ENCODE measurements at regions not wholly inside any gene's neighbourhood (a gene's known extent, or its start where the extent isn't known, plus 50 kb on each side); places are given as distances from the start of the nearest gene placed in this dataset.

- TF ChIP-seq CTCF (IDR thresholded peaks at IDR 0.05; ENCODE audit: low read length, missing control alignments), result no peak
- H3K4me3 ChIP-seq (replicated peaks; ENCODE audit: low read depth, low read length), result no peak overlapping the region
- DNase-seq (ENCODE audit: low read depth), result no peak
These were observed 156.0 kb upstream of the TWIST2 start for GRCh38 chr2:238691596-238692491.

GRCh38 chr2:238692562-238692961 is 155.3 kb upstream of the TWIST2 start:
- H3K4me3 ChIP-seq (replicated peaks; ENCODE audit: low read depth, low read length), result no peak overlapping the region
- no peak for DNase-seq (ENCODE audit: low read depth)
- TF ChIP-seq CTCF (IDR thresholded peaks at IDR 0.05; ENCODE audit: low read length, missing control alignments), result no peak

GRCh38 chr2:238693337-238694093 is 154.4 kb upstream of the TWIST2 start:
- no peak for DNase-seq (ENCODE audit: low read depth)
- no peak overlapping the region for H3K4me3 ChIP-seq (replicated peaks; ENCODE audit: low read depth, low read length)
- no peak for TF ChIP-seq CTCF (IDR thresholded peaks at IDR 0.05; ENCODE audit: low read length, missing control alignments)

- DNase-seq (ENCODE audit: low read depth), result no peak
- TF ChIP-seq CTCF (IDR thresholded peaks at IDR 0.05; ENCODE audit: low read length, missing control alignments), result no peak
These were observed 153.6 kb upstream of the TWIST2 start for GRCh38 chr2:238694136-238694755.

GRCh38 chr2:238694922-238695321 is 153.0 kb upstream of the TWIST2 start:
- no peak for TF ChIP-seq CTCF (IDR thresholded peaks at IDR 0.05; ENCODE audit: low read length, missing control alignments)
- H3K4me3 ChIP-seq (replicated peaks; ENCODE audit: low read depth, low read length), result no peak overlapping the region
- no peak for DNase-seq (ENCODE audit: low read depth)

More at GRCh38 chr2:238694136-238694755, 153.6 kb upstream of the TWIST2 start:
- no peak overlapping the region for H3K4me3 ChIP-seq (replicated peaks; ENCODE audit: low read depth, low read length)

- H3K4me3 ChIP-seq (replicated peaks; ENCODE audit: low read depth, low read length), result no peak overlapping the region
- no peak for TF ChIP-seq CTCF (IDR thresholded peaks at IDR 0.05; ENCODE audit: low read length, missing control alignments)
- DNase-seq (ENCODE audit: low read depth), result no peak
These were observed 152.3 kb upstream of the TWIST2 start for GRCh38 chr2:238695538-238695937.
